Muscle of arm (tissue), 1 donor: ENCODE measurements at regions not wholly inside any gene's neighbourhood (a gene's known extent, or its start where the extent isn't known, plus 50 kb on each side); places are given as distances from the start of the nearest gene placed in this dataset.
"Not testable (repeated sequence)": the region's sequence is repeated elsewhere in the genome, so short reads cannot be mapped to it uniquely, and the experiment has no call there.

Experiments
- DNase-seq: peaks from one replicate; pipeline ENCODE4 v3.0.0-alpha.2; 2013

DNA sequence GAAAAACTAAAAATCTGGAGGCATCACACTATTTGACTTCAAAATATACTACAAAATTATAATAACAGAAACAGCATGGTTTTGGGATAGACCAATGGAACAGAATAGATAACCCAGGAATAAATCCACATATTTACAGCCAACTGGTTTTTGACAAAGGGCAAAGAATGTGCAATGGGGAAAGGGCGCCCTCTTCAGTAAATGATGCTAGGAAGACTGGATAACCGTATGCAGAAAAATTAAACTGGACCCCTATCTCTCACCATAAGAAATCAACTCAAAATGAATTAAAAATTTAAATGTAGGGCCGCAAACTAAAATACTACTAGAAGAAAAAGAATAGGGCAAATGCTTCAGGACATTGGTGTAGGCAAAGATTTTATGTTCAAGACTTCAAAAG is 440.5 kb upstream of the SGCG start:
- no peak for DNase-seq

DNA sequence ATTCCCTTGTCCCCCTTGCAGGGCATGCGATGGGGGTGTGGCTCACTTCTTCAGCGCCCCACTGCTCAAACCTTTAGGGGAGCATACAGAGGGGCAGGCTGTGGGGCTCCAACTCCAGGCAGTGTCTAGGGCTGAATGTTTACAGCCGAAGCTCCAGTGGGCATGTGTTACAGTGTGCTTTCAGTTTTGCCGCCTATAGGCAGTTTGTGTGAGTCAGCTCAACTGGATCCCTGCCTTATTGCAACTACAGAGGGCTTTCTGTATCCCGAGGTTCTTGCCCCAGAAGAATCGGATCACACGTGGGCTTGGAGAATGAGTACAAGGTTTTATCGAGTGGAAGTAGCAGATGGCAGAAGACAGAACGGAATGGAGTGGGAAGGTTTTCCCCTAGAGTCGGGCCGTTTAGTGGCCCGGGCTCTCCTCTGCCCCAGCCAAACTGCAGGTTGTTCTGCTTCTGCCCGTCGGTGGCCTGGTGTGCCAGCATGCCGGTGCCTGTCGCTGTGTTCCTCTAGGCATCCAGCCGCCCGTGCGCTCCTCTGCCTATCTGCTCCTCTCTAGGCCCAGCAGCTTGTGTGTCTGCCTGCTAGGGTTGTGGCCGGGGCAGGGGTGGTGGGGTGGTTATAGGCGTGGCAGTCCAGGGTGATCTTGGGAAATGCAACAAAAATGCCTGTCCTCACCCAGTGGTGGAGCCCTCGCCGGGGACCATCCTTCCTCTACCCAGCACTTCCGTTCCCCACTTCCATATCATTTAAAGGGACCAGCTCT is 435.9 kb upstream of the SGCG start:
- DNase-seq, result no peak

DNA sequence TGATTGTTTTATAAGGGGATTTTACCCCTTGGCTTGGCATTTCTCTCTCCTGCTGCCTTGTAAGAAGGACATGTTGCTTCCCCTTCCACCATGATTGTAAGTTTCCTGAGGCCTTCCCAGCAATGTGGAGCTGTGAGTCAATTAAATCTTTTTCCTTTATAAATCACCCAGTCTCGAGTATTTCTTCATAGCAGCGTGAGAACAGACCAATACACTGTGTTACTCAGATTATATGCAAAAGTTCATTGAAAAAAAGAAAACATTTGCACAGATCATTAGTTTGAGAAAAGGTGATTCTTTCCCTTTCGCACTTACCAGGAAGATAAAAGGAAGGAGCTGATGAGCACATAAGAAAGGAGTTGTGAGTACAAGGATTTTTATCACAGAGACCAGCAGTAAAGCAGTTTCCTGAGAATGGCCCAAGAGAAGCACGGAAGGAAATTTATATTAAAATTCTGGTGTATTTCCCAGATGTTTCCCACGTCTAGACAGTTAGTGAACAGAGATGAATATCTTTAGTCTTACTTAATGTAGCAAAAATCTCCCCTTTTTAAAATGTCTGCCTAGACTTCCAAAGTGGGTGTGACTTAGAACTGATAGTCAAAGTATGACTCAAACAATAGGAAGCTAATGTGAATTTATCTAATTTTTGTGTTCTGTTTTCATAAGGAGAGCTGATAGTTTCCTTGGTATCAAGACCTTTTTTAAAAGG is 431.8 kb upstream of the SGCG start:
- DNase-seq, result peak; percentile 31

DNA sequence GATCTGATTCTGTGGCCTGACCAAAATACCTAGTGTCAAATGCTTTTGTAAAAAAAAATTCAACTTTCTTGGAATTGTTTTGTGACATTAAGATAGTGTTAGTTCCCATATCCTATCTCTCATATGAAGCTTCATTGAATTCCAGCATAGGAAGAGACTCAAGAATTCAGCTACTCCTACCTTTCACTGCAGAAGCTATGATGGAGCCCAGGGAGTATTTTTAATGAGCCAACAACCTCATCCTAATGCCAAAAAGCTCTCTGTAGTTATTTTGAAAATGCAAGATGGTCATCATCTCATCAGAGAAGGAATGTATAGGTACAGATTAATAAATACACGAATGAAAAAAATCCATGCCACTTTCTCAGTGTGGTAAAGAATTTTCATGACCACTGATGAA is 431.2 kb upstream of the SGCG start:
- no peak for DNase-seq

DNA sequence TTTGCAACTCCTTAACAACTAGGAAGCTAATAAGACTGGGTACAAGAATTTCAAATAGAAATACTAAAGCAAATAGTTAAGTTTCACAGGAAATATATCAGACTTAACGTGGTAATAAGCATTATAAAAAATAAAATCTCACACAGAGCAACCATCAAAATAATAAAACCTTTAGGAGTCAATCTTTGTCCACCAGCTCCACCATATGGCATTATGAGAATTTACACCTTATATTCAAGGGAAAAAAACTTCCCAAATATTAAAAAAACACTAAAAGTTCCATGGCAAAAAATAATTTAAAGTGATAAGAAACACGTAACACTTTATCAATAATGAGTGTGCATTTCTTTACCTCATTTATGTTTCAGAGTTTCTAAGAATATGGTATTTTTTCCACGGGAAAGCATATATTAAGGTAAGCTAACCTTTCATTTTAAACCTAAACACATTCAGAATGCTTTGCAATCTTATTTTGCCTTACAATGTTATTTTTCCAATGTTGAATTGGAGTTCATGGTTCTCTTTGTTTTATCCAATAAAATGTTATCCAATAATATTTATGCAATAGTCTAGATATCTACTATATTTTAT is 423.2 kb upstream of the SGCG start:
- DNase-seq, result no peak

DNA sequence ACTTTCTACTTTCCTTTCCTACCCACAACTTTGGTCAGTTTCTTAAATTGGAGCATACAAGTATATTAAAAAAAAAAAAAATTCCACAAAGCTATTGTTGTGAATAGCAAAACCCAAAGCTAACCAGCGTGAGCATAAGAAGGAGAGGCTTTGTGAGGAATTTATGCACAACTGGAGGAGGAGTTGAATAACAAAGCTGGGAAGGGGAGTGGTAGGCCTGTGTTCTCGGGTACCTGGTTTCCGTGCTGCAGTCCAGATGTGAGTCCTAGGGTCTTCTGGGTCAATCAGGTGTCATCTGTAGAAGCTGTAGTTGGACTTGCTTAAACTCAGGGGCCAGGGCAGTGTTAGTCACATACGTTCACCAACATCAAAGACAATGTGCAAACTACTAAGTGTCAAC is 422.5 kb upstream of the SGCG start:
- DNase-seq, result no peak

DNA sequence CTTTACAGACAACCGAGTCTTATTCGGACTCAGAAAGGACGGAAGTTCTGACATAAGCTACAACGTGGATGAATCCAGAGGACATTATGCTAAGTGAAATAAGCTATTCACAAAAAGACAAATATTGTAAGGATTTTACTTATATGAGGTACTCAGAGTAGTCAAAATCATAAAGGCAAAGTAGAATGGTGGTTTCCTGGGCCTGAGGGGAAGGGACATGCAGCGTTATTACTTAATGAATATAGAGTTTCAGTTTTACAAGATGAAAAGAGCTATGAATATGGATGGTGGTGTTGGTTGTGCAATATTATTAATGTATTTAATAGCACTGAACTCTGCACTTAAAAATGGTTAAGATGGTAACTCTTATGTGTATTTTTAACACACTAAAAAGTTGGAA is 419.1 kb upstream of the SGCG start:
- no peak for DNase-seq

DNA sequence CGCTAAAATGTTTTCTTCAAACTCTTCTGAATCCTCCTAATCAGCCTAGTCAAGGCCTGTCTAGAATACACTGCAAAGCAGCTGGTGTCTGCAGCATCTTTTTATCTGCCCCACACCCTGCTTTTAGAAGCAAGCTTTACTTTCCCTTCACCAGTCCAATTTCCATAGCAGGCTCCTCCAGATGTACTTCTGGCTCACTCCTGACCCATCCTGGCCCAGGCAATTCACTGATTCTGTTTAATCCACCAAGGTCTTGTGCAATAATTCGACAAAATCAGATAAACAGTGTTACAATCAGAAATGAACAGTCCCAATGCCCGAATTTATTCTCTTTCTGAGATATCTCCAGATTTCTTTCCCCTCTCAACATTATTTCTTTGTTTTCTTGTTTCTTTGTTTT is 415.2 kb upstream of the SGCG start:
- no peak for DNase-seq

DNA sequence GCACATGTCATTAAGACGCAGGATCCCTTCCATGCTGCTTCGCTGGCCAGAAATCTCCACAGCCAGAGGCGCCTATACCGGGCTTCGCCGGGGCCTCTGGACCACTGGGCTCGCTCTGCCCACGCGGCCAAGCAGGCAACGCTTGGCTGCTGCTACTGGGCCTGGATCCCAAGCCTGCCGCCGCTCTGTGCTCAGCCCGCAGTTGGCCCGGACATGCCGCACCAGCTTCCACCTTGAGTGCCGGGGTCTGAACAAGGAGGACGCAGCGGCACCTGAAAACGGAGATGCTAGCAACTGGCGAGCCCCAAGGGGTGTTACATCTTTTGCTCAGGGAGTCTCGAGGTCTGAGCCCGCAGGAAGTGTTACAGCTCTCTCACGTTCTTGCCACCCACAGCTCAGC is 409.9 kb upstream of the SGCG start:
- no peak for DNase-seq

DNA sequence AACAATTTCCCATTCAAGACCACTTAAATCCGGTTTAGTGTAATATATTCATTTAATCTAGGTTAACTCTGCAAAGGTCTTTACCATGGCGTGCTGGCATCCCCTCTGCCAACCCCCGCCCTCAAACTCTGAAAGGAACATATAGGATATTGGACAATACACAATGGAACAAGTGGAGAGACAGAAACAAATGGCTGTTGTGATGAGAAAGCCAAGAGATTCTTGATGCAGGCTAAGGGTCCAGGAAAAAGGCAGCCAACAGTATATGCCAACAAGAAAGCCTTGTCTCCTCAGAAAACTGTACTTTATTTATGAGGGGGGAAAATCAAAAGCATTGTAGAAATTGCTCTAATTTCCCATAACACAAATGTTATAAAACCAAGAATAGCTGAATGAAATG is 407.3 kb upstream of the SGCG start:
- DNase-seq, result no peak

DNA sequence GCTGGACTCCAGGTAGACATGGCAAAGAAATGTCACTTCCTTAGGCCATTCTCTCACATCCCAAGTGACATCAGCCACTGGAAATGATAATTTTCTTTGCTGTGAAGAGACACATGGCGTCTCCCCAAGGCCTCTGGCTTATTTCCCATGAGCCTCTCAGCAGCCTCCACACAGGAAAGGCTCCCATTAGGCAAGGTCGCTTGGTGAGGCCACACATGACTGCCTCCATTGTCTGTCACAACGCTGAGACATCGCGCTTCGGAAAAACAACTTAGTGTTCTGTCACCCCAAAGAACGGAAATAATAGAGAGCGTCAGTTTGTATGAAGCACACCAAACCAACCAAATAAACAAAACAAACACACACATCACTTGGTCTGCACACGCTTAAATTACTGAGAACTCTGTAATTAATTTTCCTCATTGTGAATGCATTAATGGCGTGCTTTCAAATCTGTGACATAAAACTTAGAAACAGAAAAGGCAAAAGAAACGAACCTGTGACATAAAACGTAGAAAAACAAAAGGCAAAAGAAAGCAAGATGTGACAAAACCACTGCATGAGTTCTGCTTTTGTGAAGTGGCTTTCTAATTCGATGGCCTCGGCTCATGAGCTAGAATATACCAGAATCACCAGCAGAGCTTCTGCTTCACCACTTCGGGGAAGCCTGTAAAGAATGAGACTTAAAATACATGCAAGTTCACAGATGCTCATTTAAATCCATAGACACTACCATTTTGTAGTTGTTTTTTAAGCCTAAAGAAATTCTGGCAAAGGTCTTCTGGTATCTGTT is 404.2 kb upstream of the SGCG start:
- DNase-seq, result no peak

DNA sequence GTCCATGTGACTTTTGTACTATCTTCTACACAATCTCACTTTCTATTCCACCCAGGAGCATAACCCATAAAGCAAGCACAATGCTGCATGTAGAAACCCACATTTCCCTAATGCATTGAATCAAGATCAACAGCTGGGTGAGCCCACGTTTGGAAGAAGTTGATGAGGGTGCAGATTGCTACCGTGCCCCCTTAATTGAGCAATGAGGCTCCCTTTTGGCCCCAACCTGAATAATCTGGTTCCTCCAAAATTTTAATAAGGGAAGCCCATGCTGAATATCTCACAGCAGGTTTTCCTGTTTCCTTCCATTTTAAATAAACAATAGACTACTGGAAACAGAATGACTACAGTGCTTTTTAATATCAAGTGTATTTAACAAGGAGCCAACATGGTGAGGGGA is 403.6 kb upstream of the SGCG start:
- no peak for DNase-seq

DNA sequence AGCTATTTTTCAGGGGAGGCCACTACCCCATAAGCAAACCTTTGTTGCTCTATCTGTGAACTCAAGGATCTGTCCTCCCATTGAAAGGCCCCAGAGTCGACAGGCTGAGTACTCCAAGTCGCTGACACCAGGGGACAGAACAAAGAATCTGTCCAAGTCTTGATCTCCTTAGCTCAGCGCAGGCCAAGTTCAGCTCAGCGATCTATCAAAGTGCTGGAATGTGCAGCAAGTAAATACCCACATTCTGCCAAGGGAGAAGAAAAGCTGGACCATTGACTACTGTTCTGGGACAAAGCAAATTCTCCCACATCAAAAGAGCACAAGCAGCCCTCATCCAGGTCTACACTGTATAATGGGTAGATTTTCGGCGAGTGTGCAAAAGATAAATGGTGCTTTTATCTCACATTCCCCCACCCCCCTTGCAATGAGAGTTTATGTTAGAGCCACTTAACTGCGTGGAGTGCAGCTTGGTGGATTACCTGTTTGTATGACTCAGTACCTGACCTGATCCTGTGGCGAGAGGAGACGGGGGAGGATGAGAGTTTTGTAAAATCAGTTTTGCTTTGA is 391.7 kb upstream of the SGCG start:
- no peak for DNase-seq

DNA sequence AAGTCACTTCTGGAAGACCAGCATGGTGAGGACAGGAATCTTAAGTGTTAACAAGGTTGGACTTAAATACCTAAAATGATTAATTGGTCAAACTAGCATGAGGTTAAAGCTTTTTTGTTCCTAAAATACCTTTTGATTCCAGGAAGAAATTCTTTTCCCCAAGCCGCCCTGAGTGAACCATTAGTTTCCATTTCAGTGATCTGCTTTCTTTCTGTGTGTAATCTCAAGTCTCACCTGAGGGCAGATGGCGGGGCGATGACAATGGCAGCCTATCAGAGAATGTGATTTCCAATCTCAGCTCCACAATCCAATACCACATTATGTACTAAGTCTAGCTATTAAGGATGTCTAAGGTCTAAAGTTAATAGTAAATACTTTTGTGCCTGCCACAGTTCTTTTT is 390.9 kb upstream of the SGCG start:
- no peak for DNase-seq

DNA sequence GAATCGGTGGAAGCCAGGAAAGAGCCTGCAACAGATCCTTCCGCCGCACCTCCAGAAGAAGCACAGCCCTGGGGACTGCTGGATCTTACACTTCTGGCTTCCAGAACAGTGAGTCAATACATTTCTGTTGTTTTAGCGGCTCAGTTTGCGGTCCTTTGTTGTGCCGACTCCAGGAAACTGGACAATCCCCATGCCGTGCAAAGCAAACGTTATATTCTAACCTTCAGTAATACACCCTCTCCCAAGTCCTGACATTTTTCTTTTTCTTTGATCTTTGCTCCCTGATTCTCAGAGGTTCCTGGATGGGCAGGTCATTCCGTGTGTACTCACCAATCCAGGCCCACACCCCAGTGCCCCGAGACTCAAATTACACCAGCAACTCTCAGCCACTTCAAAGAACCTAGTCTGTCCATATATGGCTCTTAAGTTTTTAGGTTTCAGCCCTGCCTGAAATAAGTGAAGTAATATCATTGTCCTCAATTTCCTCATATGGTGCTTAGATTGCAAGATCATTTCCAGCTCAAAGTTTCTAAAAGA is 387.1 kb upstream of the SGCG start:
- no peak for DNase-seq

DNA sequence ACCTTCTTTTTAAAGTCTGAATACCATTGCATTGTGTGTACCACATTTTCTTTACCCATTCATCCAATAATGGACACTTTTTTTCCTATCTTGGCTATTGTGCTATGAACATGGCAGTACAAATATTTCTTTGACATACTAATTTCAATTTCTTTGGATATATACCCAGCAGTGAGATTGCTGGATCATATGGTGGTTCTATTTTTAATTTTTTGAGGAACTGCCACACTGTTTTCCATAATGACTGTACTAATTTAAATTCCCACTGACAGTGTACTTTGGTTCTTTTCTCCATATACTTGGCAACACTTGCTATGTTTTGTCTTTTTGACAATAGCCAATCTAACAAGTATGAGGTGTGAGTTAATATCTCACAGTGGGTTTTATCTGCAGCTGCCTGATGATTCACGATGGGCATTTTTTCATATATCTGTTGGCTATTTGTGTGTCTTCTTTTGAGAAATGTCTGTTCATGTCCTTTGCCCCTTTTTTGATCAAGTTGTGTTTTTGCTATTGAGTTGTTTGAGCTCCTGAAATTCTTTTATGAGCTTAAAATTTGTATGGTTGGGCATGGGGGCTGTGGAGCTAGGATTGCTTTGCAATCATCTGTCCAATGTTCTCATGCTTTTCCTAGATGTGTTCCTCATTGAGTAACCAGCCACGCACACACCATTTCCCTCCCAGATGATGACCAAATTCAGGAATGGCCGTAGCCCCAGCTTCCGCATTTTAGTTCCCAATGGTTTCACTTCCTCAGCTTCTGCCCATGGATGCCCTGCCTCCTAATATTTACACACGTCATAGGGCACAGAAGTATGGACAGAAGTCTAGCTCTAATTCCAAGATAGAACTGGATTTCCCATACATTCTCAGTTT is 380.0 kb upstream of the SGCG start:
- DNase-seq, result peak; percentile 11

DNA sequence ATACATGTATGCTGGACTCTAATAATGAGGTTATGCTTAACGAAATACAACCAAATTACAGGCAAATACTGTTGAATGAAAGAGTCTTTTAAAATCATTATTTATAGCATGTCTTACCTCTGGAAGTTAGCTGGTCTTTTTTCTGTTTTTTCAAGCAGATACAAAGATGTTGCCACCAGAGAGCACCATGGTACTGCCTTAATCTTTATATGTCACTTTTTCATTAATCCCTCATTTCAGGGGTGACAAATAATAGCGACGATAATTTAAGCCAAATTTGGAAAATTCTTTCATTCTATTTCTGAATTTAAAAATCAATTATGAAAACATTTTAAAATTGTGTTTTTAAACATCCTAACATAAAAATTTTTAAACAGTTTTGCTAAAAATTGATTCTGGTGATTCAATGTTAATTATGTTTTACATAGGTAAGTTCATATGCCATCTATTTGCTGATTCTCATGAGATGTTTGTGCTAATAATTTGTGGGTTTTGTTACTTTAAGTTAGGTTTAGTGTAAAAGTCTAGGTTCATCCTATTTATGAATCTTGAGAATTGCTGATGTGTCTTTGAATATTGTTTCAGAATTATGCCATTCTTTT is 379.3 kb upstream of the SGCG start:
- DNase-seq, result peak; percentile 22

DNA sequence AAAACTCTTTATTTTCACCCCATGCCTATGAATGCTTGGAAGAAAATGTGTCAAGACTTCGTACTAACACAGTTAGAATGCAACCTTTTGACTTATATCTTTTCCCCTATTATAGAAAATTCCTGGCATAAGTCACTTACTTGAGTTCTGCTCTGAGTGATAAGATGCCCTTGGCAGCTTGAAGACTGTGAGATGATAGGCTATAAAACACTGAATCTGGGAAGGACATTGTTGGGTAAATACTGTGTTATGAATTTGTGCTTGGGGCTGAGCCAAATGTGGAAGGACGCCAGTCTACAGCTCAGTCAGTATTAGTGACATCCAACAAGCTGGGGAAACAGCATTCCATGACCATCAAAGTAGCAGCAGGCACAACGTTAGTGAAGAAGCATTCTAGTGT is 368.0 kb upstream of the SGCG start:
- no peak for DNase-seq

DNA sequence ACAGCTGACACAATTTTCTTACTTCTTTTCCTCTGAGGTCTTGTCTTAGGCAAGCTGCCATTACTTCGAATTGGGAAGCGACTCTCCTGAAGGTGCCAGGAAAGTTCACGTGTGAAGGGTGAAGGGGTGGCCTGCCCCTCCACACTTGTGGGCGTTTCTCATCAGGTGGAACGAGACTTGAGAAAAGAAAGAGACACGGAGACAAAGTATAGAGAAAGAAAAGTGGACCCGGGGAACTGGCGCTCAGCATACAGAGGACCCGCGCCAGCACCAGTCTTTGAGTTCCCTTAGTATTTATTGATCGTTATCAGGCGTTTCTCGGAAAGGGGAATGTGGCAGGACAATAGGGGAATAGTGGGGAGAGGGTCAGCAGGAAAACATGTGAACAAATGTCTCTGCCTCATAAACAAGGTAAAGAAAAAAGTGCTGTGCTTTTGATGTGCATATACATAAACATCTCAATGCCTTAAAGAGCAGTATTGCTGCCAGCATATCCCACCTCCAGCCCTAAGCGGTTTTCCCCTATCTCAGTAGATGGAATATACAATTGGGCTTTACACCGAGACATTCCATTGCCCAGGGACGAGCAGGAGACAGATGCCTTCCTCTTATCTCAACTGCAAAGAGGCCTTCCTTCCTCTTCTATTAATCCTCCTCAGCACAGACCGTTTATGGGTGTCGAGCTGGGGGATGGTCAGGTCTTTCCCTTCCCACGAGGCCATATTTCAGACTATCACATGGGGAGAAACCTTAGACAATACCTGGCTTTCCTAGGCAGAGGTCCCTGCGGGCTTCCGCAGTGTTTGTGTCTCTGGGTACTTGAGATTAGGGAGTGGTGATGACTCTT is 367.0 kb upstream of the SGCG start:
- not testable (repeated sequence) for DNase-seq
